Cardiac septum (tissue), 1 donor: ENCODE measurements at regions not wholly inside any gene's neighbourhood (a gene's known extent, or its start where the extent isn't known, plus 50 kb on each side); places are given as distances from the start of the nearest gene placed in this dataset.
"Not testable (repeated sequence)": the region's sequence is repeated elsewhere in the genome, so short reads cannot be mapped to it uniquely, and the experiment has no call there.

ENCODE experiments used
- DNase-seq: peaks from one replicate; pipeline ENCODE4 v3.0.0-alpha.2; 2020; ENCODE audit warnings: low spot score
- intact Hi-C: fragments of 100-400 bp; cut with DNase I; formaldehyde crosslinking; loops from one replicate; pipeline ENCODE4 v1.14.0; 2022
- donor health status: DM: no; HTN: no; CAD: no.

DNA sequence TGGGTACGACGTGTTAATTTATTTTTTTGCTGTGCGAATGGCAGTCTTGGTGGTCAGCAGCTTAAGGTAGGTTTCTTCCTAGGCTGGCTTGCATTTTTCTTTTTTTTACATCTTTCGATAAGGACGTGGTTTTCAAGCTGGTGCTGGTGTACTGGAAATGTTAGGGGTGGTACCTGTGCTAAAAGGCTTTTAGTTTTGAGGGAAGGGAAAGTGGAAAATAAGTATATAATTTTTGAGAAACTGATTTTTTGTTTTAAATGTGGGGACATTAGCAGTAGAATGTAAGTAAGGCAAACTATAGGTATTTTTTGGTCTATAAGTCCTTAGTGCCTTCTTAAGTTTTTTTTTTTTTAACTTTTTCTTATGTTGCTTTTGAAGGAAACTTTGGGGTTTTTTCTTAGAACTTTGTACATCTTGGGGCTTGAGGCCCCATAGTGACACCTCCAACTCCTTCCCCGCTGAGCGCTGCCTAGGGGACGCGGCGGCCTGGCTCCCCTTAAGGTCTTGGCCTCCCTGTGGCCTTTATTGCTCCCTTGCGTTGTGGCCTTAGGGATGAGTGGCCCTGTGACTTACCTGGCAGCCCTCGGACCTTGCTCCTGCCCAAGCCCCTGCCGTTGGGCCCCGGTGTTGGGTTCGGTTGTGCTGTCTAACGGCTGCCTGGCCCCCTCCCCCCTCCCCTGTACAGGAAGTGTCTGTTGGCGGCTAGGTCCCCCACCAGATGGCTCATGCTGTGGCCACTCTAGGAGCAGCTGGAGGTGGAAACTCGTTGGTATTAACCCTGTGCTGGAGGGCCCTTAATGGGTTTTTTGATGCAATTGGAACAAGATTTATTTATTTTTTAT is 88.0 kb upstream of the RPRML start:
- intact Hi-C loops, result no loop called here
- DNase-seq, result peak; percentile 85

DNA sequence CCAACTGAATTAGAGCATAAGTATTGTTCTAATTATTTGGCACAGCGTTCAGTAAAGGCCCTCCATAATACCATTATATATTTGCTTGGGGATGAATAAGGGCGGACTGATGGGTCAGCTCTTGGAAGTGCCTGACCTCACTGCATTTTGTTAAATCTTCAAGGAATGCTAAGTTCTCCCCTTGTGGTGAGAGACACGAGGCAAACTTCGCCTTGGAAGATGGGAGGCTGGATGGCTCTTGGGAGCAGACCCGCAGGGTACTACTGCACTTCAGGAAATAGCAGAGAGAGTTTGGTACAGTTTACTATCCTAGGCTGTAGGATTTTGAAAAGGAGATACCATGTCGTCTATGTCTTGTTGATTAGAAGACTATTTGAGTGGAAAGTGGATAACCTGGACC is 87.0 kb upstream of the RPRML start:
- no peak for DNase-seq

DNA sequence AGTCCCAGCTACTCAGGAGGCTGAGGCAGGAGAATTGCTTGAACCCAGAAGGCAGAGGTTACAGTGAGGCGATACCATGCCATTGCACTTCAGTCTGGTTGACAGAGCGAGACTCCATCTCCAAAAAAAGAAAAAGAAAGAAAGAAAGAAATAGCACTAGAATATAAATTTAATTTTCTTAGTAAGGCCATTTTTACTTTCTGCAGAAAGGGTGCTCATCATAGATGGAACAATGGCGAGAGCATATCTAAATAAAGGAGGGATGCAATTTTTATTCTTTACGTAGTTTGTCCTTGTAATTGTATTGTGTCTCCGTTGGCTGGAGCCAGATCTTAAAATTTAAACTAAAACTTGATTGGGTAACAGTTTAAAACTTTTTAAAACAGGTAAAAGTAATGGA is 85.6 kb upstream of the RPRML start:
- DNase-seq, result no peak
- intact Hi-C loops, result no loop called here

More for the DNA sequence above, 87.0 kb upstream of the RPRML start:
- intact Hi-C loops, result no loop called here

DNA sequence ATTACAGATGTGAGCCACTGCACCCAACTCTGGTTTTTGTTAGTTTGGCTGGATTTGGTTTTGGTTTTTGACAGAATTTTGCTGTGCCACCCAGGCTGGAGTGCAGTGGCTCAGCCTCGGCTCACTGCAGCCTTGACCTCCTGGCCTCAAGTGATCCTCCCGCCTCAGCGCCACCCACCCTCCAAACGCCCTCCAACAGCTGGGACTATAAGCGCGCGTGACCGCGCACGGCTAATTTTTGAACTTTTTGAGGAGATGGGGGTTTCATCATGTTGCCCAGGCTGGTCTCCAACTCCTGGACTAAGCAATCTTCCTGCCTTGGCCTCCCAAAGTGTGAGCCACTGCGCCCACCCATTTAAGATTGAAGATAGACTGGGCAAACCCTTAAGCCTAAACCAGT is 84.4 kb upstream of the RPRML start:
- intact Hi-C loops, result no loop called here

DNA sequence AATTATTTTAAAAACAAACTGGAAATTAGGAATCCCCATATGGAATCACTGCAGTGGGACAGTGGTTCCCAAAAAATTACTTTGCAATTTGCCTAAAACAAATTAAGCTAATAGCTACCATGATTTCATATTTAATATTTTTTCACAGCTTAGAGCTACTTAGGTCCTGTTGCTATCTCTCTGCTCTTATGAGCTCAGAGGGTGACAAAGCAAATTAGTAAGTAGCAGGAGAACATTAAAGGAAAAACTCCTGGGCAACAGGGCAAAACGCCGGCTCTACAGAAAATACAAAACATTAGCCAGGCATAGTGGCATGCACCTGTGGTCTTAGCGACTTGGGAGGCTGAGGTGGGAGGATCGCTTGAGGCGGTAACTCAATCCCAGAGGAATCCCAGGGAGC is 83.8 kb upstream of the RPRML start:
- intact Hi-C loops, result not testable (repeated sequence)

More for the DNA sequence above, 84.4 kb upstream of the RPRML start:
- no peak for DNase-seq

DNA sequence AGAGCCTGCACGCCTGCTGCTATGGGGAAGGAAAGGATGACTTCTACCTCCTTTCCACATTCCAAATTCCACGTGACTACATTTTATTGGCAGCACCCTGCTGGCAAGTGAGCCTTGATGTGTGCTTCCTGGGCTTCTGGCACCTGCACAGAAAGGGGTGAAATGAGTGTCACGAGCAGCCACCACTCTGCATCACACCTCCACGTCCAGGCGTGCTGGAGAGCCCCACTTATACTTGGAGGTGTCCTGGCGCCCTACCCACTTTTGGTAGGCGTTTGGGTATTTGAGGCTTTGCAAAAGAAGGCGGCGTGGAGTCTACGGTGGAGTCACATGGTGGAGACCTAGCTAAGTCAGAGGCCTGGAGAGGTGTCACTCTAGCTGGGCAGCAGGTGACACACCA is 81.0 kb upstream of the RPRML start:
- intact Hi-C loops, DNase-seq: not testable (repeated sequence)

More for the DNA sequence above, 83.8 kb upstream of the RPRML start:
- not testable (repeated sequence) for DNase-seq

DNA sequence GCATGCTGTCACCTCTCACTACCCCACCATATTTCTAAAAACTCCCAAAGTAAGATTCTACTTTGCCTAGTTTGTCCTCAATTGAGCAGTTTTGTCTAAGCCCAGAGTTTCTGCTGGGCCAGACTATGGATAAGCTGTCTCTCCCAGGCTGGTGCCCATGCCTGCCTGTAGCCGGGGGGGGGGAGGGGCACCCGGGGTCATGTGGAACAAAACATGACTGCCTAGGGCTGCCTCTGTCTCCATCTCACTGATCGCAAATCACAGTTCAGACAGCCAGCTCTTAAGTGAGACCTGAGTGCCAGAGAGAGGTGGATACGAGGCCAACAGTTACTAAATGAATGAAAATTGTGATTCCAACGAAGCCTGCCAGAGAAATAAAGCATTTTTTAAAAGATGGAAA is 78.8 kb upstream of the RPRML start:
- DNase-seq, result no peak
- intact Hi-C loops, result no loop called here

DNA sequence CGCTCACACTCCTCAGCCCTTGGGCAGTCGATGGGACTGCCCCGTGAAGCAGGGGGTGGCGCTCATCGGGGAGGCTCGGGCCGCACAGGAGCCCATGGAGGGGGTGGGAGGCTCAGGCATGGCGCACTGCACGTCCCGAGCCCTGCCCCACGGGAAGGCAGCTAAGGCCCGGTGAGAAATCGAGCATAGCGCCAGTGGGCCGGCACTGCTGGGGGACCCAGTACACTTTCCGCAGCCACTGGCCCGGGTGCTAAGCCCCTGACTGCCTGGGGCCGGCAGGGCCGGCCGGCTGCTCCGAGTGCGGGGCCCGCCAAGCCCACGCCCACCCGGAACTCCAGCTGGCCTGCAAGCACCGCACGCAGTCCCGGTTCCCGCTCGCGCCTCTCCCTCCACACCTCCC is 78.2 kb upstream of the RPRML start:
- DNase-seq, intact Hi-C loops: not testable (repeated sequence)

DNA sequence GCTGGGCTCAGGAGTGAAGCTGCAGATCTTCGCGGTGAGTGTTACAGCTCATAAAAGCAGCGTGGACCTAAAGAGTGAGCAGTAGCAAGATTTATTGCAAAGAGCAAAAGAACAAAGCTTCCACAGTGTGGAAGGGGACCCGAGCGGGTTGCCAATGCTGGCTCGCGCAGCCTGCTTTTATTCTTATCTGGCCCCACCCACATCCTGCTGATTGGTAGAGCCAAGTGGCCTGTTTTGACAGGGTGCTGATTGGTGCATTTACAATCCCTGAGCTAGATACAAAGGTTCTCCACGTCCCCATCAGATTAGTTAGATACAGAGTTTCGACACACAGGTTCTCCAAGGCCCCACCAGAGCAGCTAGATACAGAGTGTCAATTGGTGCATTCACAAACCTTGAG is 77.6 kb upstream of the RPRML start:
- intact Hi-C loops, DNase-seq: not testable (repeated sequence)
